ENCODE measurements at regions not wholly inside any gene's neighbourhood (a gene's known extent, or its start where the extent isn't known, plus 50 kb on each side); places are given as distances from the start of the nearest gene placed in this dataset.

DNA sequence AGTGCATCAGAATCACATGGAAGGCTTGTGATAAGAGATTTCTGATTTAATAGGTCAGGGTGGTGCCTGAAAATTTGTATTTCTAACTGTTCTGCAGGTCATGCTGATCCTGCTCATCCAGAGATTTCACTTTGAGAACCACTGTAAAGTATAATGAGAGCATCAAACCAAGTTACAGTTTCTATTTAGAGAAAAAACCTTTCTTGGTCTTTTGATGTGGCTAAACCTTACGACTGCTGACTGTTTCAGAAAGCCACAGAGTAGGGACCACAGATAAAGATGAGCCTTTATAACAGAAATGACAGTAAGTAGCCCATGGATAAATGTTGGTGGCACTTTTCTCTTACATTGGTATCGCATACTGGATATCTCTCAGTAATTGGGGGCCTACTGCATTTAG, 109.4 kb upstream of the FANCL start:
- TF ChIP-seq, protein P1, sequence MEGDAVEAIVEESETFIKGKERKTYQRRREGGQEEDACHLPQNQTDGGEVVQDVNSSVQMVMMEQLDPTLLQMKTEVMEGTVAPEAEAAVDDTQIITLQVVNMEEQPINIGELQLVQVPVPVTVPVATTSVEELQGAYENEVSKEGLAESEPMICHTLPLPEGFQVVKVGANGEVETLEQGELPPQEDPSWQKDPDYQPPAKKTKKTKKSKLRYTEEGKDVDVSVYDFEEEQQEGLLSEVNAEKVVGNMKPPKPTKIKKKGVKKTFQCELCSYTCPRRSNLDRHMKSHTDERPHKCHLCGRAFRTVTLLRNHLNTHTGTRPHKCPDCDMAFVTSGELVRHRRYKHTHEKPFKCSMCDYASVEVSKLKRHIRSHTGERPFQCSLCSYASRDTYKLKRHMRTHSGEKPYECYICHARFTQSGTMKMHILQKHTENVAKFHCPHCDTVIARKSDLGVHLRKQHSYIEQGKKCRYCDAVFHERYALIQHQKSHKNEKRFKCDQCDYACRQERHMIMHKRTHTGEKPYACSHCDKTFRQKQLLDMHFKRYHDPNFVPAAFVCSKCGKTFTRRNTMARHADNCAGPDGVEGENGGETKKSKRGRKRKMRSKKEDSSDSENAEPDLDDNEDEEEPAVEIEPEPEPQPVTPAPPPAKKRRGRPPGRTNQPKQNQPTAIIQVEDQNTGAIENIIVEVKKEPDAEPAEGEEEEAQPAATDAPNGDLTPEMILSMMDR (IDR thresholded peaks at IDR 0.05), result no peak
- TF ChIP-seq POLR2A (IDR thresholded peaks at IDR 0.05), result no peak
